Loucy (cell line): ENCODE measurements at regions not wholly inside any gene's neighbourhood (a gene's known extent, or its start where the extent isn't known, plus 50 kb on each side); places are given as distances from the start of the nearest gene placed in this dataset.

ENCODE experiments used
- CTCF ChIP-seq: fragments of 200-600 bp; sonication (generic); conservative IDR thresholded peaks from 2 replicates; pipeline ENCODE4 v1.5.1; 2014; ENCODE audit warnings: mild to moderate bottlenecking, antibody characterized with exemption, low read length
- EZH2phosphoT487 ChIP-seq: fragments of 200-600 bp; IDR thresholded peaks from 2 replicates; pipeline ENCODE4 v1.6.1; 2018; ENCODE audit warnings: antibody characterized with exemption, mild to moderate bottlenecking, moderate library complexity, borderline replicate concordance

- TF ChIP-seq CTCF (no peak), EZH2phosphoT487 (no peak)
These were observed 57.1 kb upstream of the LHX5 start for GRCh38 chr12:113528606-113529293.
